ENCODE measurements at regions not wholly inside any gene's neighbourhood (a gene's known extent, or its start where the extent isn't known, plus 50 kb on each side); places are given as distances from the start of the nearest gene placed in this dataset.

- H3K4me3 ChIP-seq (ENCODE audit: low read depth in 1 of 3, low read length in 3 of 3), result no peak overlapping the region
- peaks cover 5 to 17% (median 12%) of the 10 kb centered on the region in 4 donors for H3K4me1 ChIP-seq (ENCODE audit: control insufficient read depth in 4 of 4, insufficient read depth in 4 of 4, low read length in 3 of 4)
- H3K9ac ChIP-seq (ENCODE audit: low read depth in 1 of 2, low read length in 2 of 2), result no peak overlapping the region
- no peaks in the 10 kb centered on the region for H3K27me3 ChIP-seq (ENCODE audit: control insufficient read depth in 4 of 4, insufficient read depth in 4 of 4, low read length in 3 of 4)
- TF ChIP-seq HNF4G (IDR thresholded peaks at IDR 0.05) (no peak), JUND (IDR thresholded peaks at IDR 0.05) (no peak), EGR1 (IDR thresholded peaks at IDR 0.05; ENCODE audit: low read depth in 2 of 2) (no peak), RAD21 (IDR thresholded peaks at IDR 0.05) (no peak), ATF3 (IDR thresholded peaks at IDR 0.05) (no peak), RXRA (IDR thresholded peaks at IDR 0.05) (no peak), MAX (IDR thresholded peaks at IDR 0.05) (no peak), YY1 (IDR thresholded peaks at IDR 0.05) (no peak), GABPA (IDR thresholded peaks at IDR 0.05 in 1 of 2, conservative IDR thresholded peaks at IDR 0.05 in 1 of 2) (no peak), HNF4A (conservative IDR thresholded peaks at IDR 0.05) (no peak), FOXA2 (IDR thresholded peaks at IDR 0.05) (no peak), TAF1 (conservative IDR thresholded peaks at IDR 0.05) (no peak), NR2F2 (IDR thresholded peaks at IDR 0.05) (no peak), FOXA1 (IDR thresholded peaks at IDR 0.05) (no peak), SP1 (IDR thresholded peaks at IDR 0.05) (no peak), ZBTB33 (IDR thresholded peaks at IDR 0.05) (no peak)
- TF ChIP-seq, protein P1, sequence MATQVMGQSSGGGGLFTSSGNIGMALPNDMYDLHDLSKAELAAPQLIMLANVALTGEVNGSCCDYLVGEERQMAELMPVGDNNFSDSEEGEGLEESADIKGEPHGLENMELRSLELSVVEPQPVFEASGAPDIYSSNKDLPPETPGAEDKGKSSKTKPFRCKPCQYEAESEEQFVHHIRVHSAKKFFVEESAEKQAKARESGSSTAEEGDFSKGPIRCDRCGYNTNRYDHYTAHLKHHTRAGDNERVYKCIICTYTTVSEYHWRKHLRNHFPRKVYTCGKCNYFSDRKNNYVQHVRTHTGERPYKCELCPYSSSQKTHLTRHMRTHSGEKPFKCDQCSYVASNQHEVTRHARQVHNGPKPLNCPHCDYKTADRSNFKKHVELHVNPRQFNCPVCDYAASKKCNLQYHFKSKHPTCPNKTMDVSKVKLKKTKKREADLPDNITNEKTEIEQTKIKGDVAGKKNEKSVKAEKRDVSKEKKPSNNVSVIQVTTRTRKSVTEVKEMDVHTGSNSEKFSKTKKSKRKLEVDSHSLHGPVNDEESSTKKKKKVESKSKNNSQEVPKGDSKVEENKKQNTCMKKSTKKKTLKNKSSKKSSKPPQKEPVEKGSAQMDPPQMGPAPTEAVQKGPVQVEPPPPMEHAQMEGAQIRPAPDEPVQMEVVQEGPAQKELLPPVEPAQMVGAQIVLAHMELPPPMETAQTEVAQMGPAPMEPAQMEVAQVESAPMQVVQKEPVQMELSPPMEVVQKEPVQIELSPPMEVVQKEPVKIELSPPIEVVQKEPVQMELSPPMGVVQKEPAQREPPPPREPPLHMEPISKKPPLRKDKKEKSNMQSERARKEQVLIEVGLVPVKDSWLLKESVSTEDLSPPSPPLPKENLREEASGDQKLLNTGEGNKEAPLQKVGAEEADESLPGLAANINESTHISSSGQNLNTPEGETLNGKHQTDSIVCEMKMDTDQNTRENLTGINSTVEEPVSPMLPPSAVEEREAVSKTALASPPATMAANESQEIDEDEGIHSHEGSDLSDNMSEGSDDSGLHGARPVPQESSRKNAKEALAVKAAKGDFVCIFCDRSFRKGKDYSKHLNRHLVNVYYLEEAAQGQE (IDR thresholded peaks at IDR 0.05), result no peak
- TF ChIP-seq, protein P2, sequence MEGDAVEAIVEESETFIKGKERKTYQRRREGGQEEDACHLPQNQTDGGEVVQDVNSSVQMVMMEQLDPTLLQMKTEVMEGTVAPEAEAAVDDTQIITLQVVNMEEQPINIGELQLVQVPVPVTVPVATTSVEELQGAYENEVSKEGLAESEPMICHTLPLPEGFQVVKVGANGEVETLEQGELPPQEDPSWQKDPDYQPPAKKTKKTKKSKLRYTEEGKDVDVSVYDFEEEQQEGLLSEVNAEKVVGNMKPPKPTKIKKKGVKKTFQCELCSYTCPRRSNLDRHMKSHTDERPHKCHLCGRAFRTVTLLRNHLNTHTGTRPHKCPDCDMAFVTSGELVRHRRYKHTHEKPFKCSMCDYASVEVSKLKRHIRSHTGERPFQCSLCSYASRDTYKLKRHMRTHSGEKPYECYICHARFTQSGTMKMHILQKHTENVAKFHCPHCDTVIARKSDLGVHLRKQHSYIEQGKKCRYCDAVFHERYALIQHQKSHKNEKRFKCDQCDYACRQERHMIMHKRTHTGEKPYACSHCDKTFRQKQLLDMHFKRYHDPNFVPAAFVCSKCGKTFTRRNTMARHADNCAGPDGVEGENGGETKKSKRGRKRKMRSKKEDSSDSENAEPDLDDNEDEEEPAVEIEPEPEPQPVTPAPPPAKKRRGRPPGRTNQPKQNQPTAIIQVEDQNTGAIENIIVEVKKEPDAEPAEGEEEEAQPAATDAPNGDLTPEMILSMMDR (IDR thresholded peaks at IDR 0.05; ENCODE audit: low read depth, low read length, missing input control), result no peak
- H3K36me3 ChIP-seq (ENCODE audit: control insufficient read depth in 4 of 4, insufficient read depth in 3 of 4, low read depth in 1 of 4, low read length in 3 of 4), result no peaks in the 10 kb centered on the region
- no peak overlapping the region for H3K27ac ChIP-seq (ENCODE audit: low read depth in 1 of 2, low read length in 2 of 2)
- no peaks in the 10 kb centered on the region for H3K9me3 ChIP-seq (ENCODE audit: control insufficient read depth in 4 of 4, low read length in 3 of 4)
- WGBS, result 68% methylated on average over 2 of the region's 2 CpGs
- DNase-seq (ENCODE audit: low spot score), result no peak
Observed at GRCh38 chr14:50013934-50014333, 102.4 kb downstream of the VCPKMT start.
